SU-DHL-6 (cell line): ENCODE measurements at regions not wholly inside any gene's neighbourhood (a gene's known extent, or its start where the extent isn't known, plus 50 kb on each side); places are given as distances from the start of the nearest gene placed in this dataset.
"Not testable (repeated sequence)": the region's sequence is repeated elsewhere in the genome, so short reads cannot be mapped to it uniquely, and the experiment has no call there.

Source experiments
- CTCF ChIP-seq: fragments of 200-600 bp; sonication (generic); IDR thresholded peaks from one replicate; pipeline ENCODE4 v1.5.1; 2017; ENCODE audit warnings: antibody characterized with exemption, mild to moderate bottlenecking, low read length, moderate library complexity; ENCODE audit not compliant: insufficient read depth, poor library complexity, severe bottlenecking
- EZH2phosphoT487 ChIP-seq: fragments of 200-600 bp; sonication (generic), shearing (Covaris generic); conservative IDR thresholded peaks from 2 replicates; pipeline ENCODE4 v1.6.1; 2018; ENCODE audit warnings: mild to moderate bottlenecking, antibody characterized with exemption, low read length, moderate library complexity, mixed read lengths

- not testable (repeated sequence) for TF ChIP-seq CTCF, EZH2phosphoT487
Observed at GRCh38 chr6:54564188-54564587, 255.9 kb downstream of the TINAG start.
